ENCODE measurements at regions not wholly inside any gene's neighbourhood (a gene's known extent, or its start where the extent isn't known, plus 50 kb on each side); places are given as distances from the start of the nearest gene placed in this dataset.

DNA sequence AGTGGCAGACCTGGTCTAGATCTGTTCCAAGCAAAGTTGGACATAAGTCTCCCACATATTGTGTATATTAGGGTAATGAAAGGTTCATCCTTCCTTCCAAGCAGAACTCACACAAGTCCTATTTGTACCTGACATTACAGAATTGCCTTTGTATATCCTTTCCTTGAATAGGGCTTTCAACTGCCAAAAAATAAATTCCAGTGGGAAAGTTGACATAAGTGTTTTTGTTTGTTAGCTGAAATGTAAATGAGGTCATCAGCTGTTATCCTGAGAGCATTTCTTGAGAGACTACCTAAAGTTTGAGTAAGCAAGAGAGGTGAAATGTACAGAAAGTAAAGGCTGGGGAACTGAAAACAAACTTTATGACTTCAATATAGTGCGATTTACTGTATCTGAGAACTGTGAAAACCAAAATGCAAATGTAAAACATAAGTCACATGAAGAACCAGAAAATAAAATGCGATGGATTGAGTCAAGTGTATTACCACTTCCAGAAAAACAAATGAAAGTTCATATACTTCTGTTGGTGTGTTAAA lies 527.3 kb upstream of the SEMA3D start:
- ATAC-seq, result no peak
- peaks cover 0 to 5% (median 0%) of the 10 kb centered on the region in 12 donors for H3K4me1 ChIP-seq
- TF ChIP-seq POLR2A (IDR thresholded peaks at IDR 0.05), result no peak
- TF ChIP-seq, protein P1, sequence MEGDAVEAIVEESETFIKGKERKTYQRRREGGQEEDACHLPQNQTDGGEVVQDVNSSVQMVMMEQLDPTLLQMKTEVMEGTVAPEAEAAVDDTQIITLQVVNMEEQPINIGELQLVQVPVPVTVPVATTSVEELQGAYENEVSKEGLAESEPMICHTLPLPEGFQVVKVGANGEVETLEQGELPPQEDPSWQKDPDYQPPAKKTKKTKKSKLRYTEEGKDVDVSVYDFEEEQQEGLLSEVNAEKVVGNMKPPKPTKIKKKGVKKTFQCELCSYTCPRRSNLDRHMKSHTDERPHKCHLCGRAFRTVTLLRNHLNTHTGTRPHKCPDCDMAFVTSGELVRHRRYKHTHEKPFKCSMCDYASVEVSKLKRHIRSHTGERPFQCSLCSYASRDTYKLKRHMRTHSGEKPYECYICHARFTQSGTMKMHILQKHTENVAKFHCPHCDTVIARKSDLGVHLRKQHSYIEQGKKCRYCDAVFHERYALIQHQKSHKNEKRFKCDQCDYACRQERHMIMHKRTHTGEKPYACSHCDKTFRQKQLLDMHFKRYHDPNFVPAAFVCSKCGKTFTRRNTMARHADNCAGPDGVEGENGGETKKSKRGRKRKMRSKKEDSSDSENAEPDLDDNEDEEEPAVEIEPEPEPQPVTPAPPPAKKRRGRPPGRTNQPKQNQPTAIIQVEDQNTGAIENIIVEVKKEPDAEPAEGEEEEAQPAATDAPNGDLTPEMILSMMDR (IDR thresholded peaks at IDR 0.05), result no peak
- no peaks in the 10 kb centered on the region for H3K27me3 ChIP-seq
- 84 to 90% (median 85%) methylated on average over 2 of the region's 2 CpGs for WGBS, 4 donors
- H3K4me3 ChIP-seq, result no peak overlapping the region
- no peak overlapping the region for H3K27ac ChIP-seq
- no peak for DNase-seq
- intact Hi-C loops (cut with DNase I), result no loop called here
- H3K9me3 ChIP-seq, result no peaks in the 10 kb centered on the region
- no peaks in the 10 kb centered on the region for H3K36me3 ChIP-seq

DNA sequence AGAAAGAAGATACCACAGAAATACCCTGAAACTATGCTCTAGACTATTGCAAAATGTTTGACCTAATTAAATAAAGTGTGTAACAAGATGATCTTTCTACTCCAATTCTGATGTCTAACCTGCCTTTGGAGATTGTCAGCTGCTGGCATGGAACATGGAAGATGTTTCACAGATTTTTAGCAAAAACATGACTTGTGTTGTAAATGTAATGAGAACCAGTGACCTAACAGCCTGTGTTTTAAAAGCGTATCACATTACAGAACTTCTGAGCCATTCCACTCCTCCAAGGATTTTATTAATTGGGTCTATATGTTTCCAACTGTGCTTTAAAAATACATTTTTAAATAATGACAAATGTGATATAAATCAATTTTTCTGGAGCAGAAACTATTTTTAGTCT lies 526.3 kb upstream of the SEMA3D start:
- DNase-seq (no peak), ATAC-seq (no peak)
- H3K4me1 ChIP-seq, result peaks cover 0 to 5% (median 0%) of the 10 kb centered on the region in 12 donors
- H3K9me3 ChIP-seq, result no peaks in the 10 kb centered on the region
- WGBS, 4 donors, result 95 to 100% (median 96%) methylated on average over 1 of the region's 1 CpG
- H3K4me3 ChIP-seq, result no peak overlapping the region
- H3K36me3 ChIP-seq, result no peaks in the 10 kb centered on the region
- H3K27me3 ChIP-seq, result no peaks in the 10 kb centered on the region
- H3K27ac ChIP-seq, result no peak overlapping the region
- intact Hi-C loops (cut with DNase I), result no loop called here
- TF ChIP-seq, protein P1 (IDR thresholded peaks at IDR 0.05), result no peak
- TF ChIP-seq POLR2A (IDR thresholded peaks at IDR 0.05), result no peak

DNA sequence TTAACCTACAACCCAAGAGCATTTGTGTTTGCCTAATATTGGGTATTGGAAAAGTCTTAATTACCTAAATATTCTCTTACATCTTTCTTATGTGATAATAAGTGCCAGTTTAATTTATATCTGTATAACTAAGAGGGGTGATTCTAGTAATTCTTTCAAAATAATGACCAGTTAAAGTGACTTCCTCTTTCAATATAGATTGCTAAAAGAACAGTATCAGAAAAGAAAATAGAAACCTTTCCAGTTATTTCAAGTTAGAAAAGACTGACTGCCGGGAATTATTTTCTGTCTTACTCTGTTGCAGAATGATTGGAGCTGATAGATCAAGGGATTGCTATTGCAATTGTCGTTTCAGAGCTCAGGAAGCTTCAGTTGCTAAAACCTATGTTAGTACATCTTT lies 525.0 kb upstream of the SEMA3D start:
- H3K4me1 ChIP-seq, result peaks cover 0 to 5% (median 0%) of the 10 kb centered on the region in 12 donors
- no peaks in the 10 kb centered on the region for H3K27me3 ChIP-seq
- H3K36me3 ChIP-seq, result no peaks in the 10 kb centered on the region
- H3K4me3 ChIP-seq, result no peak overlapping the region
- H3K27ac ChIP-seq, result no peak overlapping the region
- intact Hi-C loops (cut with DNase I), result no loop called here
- ATAC-seq (no peak), DNase-seq (no peak)
- WGBS, 4 donors, result 62 to 77% (median 72%) methylated on average over 2 of the region's 2 CpGs
- no peak for TF ChIP-seq POLR2A (IDR thresholded peaks at IDR 0.05)
- TF ChIP-seq, protein P1 (IDR thresholded peaks at IDR 0.05), result no peak
- H3K9me3 ChIP-seq, result no peaks in the 10 kb centered on the region

DNA sequence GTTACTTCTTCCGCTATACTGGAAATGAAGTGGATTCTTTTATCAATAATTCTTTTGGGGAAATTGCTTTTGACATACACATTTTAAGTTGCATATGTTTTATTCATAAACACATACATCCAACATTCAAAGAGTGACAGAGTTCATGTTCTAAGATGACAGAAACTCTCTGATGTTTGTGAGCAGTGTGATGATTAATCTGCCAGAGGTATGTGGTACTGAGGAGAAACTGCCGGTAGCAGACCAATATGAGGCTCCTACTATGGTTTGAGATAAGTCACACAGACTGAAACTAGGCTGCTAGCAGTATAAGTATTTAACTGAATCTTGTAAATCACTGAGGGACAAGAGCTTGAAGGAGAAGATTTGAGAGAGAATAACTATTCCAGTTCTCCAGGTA lies 524.1 kb upstream of the SEMA3D start:
- Histone ChIP-seq H3K27ac (no peak overlapping the region), H3K27me3 (no peaks in the 10 kb centered on the region), H3K9me3 (no peaks in the 10 kb centered on the region), H3K36me3 (no peaks in the 10 kb centered on the region), H3K4me3 (no peak overlapping the region), H3K4me1 (peaks cover 0 to 5% (median 0%) of the 10 kb centered on the region in 12 donors)
- intact Hi-C loops (cut with DNase I), result no loop called here
- DNase-seq, result no peak
- ATAC-seq, result no peak
- TF ChIP-seq POLR2A (IDR thresholded peaks at IDR 0.05), result no peak
- TF ChIP-seq, protein P1 (IDR thresholded peaks at IDR 0.05), result no peak
- WGBS, 4 donors, result 82 to 91% (median 85%) methylated on average over 2 of the region's 2 CpGs

All from heart left ventricle (tissue), 16 donors.